Mammary epithelial cell (primary cell): ENCODE measurements at regions not wholly inside any gene's neighbourhood (a gene's known extent, or its start where the extent isn't known, plus 50 kb on each side); places are given as distances from the start of the nearest gene placed in this dataset.

Experiments used
- EZH2 ChIP-seq: IDR thresholded peaks from 2 replicates; pipeline ENCODE4 v1.6.1; 2012; ENCODE audit warnings: low read length, inconsistent platforms, borderline replicate concordance
- TF ChIP-seq, protein P1 (sequence below), 2 donors: IDR thresholded peaks in 1 of 2; conservative IDR thresholded peaks in 1 of 2; 2 replicates each; pipeline ENCODE4 v1.5.1; 2011 to 2012; ENCODE audit warnings: inconsistent platforms in 2 of 2, low read length in 2 of 2, mild to moderate bottlenecking in 2 of 2, control low read depth in 1 of 2, low read depth in 1 of 2; ENCODE audit not compliant: insufficient read depth in 1 of 2; ENCODE audit errors: extremely low read depth in 1 of 2

DNA sequence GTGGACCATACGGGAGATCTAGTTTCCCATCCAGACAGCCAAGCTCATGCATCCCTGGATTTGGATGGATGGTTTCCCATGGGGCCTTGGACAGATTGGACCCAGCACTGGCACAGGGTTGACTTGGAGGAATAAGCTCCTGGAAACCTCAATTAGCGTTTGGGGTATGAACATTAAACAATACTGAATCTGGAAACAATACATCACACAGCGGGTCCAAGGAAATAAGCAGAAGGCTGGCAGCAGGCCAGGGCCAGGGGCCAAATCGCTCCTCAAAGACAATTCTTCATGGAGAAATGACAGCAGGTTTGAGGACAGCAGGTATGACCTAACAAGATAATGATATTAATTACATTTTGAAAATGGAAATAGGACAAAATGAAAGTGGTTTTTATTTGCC, 540.6 kb downstream of the RIT2 start:
- TF ChIP-seq, protein P1, sequence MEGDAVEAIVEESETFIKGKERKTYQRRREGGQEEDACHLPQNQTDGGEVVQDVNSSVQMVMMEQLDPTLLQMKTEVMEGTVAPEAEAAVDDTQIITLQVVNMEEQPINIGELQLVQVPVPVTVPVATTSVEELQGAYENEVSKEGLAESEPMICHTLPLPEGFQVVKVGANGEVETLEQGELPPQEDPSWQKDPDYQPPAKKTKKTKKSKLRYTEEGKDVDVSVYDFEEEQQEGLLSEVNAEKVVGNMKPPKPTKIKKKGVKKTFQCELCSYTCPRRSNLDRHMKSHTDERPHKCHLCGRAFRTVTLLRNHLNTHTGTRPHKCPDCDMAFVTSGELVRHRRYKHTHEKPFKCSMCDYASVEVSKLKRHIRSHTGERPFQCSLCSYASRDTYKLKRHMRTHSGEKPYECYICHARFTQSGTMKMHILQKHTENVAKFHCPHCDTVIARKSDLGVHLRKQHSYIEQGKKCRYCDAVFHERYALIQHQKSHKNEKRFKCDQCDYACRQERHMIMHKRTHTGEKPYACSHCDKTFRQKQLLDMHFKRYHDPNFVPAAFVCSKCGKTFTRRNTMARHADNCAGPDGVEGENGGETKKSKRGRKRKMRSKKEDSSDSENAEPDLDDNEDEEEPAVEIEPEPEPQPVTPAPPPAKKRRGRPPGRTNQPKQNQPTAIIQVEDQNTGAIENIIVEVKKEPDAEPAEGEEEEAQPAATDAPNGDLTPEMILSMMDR (conservative IDR thresholded peaks at IDR 0.05 in 1 of 2, IDR thresholded peaks at IDR 0.05 in 1 of 2; ENCODE audit: extremely low read depth in 1 of 2, insufficient read depth in 1 of 2, low read depth in 1 of 2, low read length in 2 of 2), result no peak
- TF ChIP-seq EZH2, result no peak
